ENCODE measurements at regions not wholly inside any gene's neighbourhood (a gene's known extent, or its start where the extent isn't known, plus 50 kb on each side); places are given as distances from the start of the nearest gene placed in this dataset.
"Not testable (repeated sequence)": the region's sequence is repeated elsewhere in the genome, so short reads cannot be mapped to it uniquely, and the experiment has no call there.

DNA sequence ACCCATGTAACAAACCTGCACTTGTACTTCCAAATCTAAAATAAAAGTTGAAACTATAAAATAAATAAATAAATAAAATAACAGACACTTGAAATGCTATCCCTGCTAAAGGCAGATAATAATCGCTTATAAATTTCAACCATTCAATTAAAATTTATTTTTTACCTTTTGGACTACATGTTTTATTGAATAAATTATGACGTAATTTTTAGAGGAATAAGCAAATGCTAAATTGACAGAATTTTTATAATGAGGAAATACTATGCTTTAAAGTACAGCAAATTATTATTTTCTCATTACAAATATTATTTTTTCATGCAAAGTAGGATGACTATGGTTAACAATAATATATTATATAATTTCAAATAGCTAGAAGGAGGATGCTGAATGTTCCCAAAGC, 658.6 kb upstream of the LMO3 start:
- DNase-seq (ENCODE audit: low read depth, low spot score), result no peak

GRCh38 chr12:17239874-17240273, 633.9 kb upstream of the LMO3 start:
- no peak for DNase-seq (ENCODE audit: low read depth, low spot score)

DNA sequence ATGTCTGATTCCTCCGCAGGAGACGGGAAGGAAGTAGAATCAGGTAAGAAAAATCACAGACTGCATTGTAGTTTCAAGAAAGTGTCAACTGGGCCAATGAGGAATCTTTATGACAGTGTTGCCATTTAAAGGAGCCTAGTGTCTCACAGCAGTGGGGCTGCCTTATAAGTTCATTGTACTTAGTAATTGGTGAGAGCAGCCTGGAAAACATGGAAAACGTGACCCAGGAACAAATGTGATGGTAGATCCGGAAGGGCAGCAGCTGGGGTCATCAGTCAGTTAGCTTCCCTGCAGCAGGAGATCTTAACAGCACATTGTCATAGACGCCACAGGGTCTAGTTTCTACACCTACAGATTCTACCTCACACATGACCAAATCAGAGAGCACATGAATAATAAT, 630.0 kb upstream of the LMO3 start:
- no peak for DNase-seq (ENCODE audit: low read depth, low spot score)

DNA sequence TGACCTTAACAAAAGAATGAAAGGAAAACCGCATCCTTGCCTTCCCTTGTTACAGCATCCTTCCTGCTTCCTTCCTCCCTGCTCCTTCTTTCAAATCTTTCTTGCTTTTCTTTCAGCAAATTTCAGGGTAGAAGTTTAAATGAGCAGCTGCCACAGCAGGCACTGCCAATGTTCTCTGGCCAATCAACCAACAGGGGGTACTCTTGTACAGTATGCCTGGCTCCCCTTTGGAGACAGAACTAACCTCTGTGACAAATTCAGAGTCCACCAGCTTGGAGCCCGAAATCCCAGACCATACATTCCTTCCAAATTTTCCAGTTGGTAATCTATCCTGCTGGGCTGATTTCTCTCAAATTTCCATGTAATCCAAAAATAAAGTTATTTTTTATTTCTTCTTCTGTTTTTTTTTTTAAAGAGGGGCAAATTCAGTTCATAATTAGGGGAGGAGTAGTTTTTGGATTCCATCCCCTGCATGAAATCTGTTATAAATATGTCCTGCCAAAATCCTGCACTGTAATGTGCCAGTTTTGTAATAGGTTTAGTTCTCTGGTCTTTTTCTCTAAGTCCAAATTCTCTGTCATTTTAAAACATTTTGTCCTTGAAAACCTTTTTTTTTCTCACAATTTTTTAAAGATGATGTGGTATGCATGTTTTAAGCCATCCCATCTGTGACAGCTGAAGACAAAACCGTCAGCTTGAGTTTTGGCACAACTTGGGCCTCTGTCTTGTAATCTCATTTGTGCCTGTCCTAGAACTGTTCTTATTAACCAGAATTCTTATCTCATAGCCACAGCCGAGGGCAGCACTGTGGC, 610.0 kb upstream of the LMO3 start:
- DNase-seq (ENCODE audit: low read depth, low spot score), result no peak

DNA sequence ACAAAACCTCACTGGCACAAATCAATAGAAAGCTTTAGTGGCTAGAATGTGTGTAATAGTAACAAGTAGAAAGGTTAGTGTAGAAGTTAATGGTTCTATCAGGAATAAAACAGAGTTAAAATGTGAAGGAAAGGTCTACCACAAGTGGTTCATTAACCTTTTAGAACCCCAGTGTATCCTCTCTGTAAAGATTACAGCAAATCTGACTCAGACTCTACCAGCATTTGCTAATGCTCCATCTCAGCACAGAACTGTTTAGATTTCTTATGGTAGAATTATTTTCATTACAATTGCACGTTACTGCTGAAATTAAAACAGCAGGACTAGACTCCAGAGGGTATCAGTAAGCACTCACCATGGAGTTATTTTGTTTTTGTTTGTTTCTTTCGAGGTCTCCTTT, 609.0 kb upstream of the LMO3 start:
- no peak for DNase-seq (ENCODE audit: low read depth, low spot score)

- DNase-seq (ENCODE audit: low read depth, low spot score), result no peak
Measured at GRCh38 chr12:17206553-17206952, 600.6 kb upstream of the LMO3 start.

DNA sequence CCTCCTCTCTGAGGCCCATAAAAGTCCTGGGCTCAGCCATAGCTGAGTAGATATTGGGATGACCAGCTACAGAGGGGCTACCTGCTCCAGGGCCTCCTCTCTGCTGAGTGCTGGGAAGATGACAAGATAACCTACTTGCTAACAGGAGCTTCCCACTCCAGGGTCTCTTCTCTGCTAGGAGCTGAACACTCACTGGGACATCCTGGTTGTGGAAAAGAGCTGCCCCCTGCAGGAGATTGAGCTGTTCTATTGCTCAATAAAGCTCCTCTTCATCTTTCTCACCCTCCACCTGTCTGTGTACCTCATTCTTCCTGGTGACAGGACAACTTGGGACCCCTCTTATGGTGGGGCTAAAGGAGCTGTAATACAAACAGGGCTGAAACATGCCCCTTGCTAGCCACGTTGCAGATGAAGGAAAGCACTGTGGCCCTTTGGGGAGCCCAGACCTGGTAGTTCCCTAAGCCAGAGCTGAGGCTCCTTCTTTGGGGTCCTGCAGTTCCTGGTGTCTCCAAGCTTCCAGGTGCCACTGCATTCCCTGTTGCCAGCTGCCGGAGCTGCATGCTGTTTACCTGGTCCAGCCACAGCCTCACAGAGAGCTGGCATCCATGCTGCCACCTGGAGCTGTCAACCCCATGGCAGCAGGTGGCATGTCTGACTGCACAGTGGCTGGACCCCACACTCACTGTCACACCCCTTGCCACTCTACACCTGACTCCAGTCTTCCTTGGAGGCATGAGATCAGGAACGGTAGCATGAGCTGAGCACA, 598.5 kb upstream of the LMO3 start:
- no peak for DNase-seq (ENCODE audit: low read depth, low spot score)

DNA sequence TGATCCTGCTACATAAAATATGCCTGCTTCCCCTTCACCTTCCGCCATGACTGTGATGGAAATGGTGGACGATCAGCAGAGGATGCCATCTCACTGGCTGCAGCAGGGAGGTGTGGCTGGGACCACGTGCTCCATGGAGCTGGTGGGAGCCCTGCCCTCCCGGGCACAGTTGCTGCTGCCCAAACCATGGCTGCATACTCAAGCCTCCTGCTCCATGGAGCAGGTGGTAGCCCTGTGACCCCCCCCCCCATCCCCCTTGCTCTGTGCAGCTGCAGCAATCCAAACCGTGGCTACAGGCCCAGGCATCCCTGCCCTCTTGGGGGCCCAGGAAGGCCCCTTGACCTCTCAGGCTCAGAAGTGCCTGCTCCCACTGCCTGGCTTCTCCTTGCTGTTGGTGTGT, 597.5 kb upstream of the LMO3 start:
- DNase-seq (ENCODE audit: low read depth, low spot score), result no peak

DNA sequence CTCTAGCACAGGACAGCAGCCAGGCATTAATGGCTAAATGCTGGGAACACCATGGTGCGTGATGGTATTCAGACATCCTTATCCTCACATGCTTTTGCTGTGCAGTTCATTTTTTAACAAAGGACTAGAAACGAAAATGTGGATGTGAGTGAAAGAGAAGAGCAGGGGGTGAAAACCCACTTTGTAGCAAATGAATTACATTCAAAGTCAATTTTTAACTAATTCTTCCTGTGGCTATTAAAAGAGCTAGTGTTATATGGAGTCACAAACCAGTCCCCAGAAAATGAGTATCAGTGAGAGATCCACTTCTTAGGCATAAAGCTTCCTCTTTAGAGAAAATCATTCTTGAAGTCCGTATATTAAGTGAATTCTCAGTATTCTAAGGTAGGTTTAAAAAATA, 592.0 kb upstream of the LMO3 start:
- no peak for DNase-seq (ENCODE audit: low read depth, low spot score)

DNA sequence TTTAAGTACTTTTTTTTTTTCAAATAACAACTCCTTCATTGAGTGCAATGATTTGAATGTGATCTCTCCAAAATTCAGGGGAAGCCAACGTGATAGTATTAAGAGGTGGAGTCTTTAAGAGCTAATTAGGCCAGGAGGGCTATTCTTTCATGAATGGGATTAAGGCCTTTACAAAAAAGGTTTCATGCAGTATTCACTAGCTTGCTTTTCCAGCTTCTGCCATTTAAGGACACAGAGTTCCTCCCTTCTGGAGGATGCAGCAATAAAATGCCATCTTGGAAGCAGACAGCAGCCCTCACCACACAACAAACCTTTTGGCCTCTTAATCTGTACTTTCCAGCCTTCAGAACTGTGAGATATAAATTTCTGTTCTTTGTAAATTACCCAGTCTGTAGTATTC, 586.8 kb upstream of the LMO3 start:
- DNase-seq (ENCODE audit: low read depth, low spot score), result no peak

GRCh38 chr12:17169726-17170471, 563.9 kb upstream of the LMO3 start:
- no peak for DNase-seq (ENCODE audit: low read depth, low spot score)

- no peak for DNase-seq (ENCODE audit: low read depth, low spot score)
Measured at GRCh38 chr12:17159506-17160300, 553.7 kb upstream of the LMO3 start.

- no peak for DNase-seq (ENCODE audit: low read depth, low spot score)
Measured at GRCh38 chr12:17158201-17158600, 552.2 kb upstream of the LMO3 start.

- DNase-seq (ENCODE audit: low read depth, low spot score), result no peak
Measured at GRCh38 chr12:17151917-17152316, 546.0 kb upstream of the LMO3 start.

DNA sequence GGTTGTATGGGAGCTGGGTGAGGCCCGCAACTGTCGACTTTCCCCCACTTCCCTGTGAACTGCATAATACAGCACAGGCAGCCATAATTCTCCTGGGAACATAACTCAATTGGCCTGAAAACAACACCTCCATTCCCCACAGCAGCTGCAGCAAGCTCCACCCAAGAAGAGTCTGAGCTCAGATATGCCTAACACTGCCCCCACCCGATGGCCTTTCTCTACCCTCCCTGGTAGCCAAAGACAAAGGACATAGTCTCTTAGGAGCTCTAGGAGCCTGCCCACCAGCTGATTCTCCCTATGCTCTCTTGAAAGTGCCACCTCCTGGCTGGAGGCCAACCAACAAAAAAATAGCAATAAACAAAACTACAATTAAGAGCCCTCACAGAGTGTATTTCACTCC, 542.7 kb upstream of the LMO3 start:
- DNase-seq (ENCODE audit: low read depth, low spot score), result no peak

GRCh38 chr12:17142856-17143255, 536.9 kb upstream of the LMO3 start:
- no peak for DNase-seq (ENCODE audit: low read depth, low spot score)

GRCh38 chr12:17139931-17140330, 534.0 kb upstream of the LMO3 start:
- DNase-seq (ENCODE audit: low read depth, low spot score), result no peak

DNA sequence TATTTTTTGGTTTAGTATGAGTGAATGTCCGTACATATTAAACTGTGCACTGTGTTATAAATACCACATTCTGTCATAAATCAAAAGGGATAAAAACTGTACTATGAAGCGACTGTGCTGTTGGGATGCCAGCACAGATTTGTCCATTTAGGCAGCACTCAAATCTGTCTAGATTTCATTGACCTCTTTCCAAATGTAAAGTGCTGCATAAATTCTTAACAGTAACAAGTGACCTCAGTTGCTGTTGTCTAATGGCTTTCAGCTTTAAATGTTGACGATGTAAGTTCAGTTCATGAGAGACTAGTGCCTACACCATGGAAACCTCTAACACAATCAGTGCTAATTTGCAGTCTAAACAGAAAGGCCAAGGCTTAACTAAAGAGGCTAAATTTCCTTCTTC, 531.4 kb upstream of the LMO3 start:
- no peak for DNase-seq (ENCODE audit: low read depth, low spot score)

DNA sequence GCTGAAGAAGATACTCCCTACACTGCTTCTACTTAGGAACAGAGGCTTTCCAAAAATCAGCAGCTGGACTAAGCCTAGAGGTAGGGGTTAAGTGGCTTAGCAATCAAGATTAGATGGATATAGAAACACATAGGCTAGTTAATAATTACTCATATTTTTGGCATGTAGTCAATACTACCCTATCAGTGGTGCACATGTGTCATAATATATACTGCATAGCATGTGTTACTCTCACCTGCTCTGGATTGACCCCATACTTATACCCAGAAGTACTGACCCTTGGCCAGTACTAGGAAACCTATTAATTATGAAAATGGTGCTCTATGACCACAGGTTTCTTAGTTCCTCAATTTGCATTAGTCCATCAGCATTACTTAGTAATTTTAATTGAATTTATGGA, 528.4 kb upstream of the LMO3 start:
- DNase-seq (ENCODE audit: low read depth, low spot score), result no peak

- no peak for DNase-seq (ENCODE audit: low read depth, low spot score)
Measured at GRCh38 chr12:17132336-17132735, 526.4 kb upstream of the LMO3 start.

- not testable (repeated sequence) for DNase-seq (ENCODE audit: low read depth, low spot score)
Measured at GRCh38 chr12:17116538-17116937, 510.6 kb upstream of the LMO3 start.
